HG03457 (cell line): ENCODE measurements at regions not wholly inside any gene's neighbourhood (a gene's known extent, or its start where the extent isn't known, plus 50 kb on each side); places are given as distances from the start of the nearest gene placed in this dataset.
"Not testable (repeated sequence)": the region's sequence is repeated elsewhere in the genome, so short reads cannot be mapped to it uniquely, and the experiment has no call there.

Experiments used
- ATAC-seq: cut with Tn5 transposase; IDR thresholded peaks from one replicate; pipeline ENCODE4 v1.9.1; 2021; ENCODE audit warnings: moderate number of reproducible peaks; ENCODE audit not compliant: unreplicated experiment

GRCh38 chr11:45413156-45413858, 127.2 kb upstream of the SYT13 start:
- no peak for ATAC-seq

GRCh38 chr11:45412521-45412920, 126.4 kb upstream of the SYT13 start:
- no peak for ATAC-seq

GRCh38 chr11:45412051-45412471, 125.9 kb upstream of the SYT13 start:
- no peak for ATAC-seq

DNA sequence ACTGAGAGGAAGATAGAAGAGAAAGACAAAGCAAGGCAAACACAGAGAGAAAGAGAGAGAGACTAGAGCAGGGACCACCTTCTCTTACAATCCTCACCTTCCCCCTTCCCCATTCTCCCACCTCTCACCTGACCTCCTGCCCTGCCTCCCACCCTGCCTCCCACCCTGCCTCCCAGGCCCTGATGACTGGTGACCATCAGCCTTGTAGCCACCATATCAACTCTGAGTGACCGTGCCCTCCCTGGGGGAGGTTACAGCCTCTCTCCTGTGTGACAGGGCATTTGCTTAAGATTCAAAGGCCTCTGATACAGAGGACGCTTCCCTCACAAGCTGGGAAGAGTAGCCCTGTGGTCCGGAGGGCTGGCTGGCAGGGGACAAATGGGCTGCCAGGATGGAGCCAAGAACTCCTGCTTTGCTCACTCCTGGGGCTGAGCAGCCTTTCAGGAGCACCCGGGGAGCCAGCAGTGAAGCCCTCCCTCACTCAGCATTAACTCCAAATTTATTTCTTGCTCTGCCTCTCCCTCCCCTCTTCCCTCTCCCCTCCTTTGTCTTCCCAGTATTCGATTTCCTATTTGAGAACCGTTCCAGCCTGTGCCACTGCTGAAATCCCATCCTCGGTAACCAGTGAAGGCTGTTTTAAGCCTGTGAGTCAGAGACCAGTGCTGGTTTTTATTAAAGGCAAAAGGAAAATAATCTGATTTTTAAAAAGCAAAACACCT, 125.2 kb upstream of the SYT13 start:
- ATAC-seq: no peak

DNA sequence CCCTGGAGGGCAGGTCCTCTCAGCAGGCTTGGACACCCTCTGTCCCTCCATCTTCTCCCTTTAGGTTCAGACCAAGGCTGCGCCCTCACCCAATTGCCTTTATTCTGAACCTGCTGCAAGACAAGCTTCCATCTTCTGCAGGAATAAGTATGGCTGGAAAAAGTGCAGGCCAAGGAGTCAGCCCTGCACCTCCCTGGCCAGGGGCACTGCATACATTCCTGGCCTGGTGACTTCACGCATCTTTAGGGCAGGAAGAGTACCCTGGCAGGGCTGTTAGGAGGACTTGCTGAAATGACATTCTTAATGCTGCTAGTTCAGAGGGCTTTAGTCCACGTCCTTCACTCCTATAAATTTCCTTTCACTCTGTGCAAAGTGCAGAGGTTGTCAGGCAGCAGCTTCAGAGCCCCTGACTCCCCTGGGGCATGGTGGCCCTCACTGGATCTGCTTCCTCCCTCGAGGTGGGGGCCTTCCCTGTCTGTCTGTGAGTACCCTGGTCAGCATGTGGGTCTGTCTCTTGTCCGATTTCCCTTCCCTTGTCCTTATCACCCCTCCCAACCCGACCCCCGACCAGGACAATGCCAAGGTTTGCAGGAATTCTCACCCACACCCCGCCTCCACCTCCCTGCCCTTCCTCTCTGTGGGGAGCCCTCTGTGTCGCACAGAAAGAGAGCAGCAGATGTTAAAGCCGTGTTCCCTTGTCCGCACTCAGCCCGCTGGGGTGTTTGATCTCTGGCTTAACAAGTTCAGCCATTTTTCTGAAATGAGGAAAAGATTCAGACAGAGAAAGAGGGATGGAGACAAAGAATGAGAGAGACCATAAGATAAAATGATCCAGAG, 124.5 kb upstream of the SYT13 start:
- ATAC-seq: no peak

GRCh38 chr11:45409587-45409986, 123.4 kb upstream of the SYT13 start:
- ATAC-seq: no peak

GRCh38 chr11:45407226-45407625, 121.1 kb upstream of the SYT13 start:
- ATAC-seq: no peak

DNA sequence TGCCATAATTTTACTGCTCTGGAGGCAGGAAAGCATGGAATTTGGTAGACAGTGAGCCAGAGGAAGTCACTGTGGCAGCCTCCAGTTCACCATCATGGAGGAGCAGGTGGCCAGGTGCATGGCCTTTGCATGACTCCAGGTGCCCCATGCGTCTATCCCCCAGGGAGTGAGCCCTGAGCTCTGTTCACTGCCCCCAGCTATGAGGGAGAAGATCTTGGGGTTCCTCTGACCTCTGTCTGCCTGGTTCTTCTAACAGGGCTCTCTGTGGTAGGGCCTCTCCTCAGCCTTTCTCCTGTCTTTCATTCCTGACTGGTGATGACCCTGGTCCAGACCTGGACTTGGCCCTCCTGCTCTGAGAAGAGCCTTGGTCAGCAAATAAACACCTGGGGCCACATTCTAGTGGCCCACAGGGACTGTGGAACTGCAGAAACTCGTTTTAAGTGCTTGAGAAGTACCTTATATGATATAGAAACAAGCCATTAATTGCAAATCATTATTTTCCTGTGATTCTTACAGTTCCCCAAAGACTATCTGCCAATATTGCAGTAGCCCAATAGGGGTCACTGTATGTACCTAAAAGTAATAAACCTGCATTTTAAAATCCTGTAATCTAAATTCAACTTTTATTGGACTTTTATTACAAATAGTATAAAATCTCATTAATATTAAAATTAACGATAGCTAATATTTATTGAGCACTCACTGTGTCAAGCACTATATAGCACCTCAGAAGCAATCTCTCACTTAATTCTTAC, 120.0 kb upstream of the SYT13 start:
- ATAC-seq: no peak

DNA sequence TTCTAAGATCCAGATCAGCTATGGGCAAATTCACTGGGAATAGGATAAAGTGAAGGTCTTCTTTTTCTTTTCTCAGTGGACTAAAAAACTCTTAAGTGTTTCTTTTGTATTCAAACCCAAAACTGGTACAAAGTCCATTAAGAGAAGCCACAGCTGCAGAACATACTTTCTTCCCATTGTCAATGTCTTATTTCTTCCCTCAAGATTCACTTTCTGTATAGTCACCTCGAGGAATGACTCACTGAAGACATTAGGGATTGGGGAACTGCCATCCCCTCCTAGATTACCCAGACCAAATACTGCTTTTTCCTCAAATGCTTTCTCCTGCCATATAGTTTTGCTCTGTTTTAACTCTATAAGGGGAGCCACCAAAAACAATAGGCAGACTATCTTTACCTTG, 117.4 kb upstream of the SYT13 start:
- not testable (repeated sequence) for ATAC-seq

GRCh38 chr11:45402049-45402630, 116.0 kb upstream of the SYT13 start:
- ATAC-seq: no peak

DNA sequence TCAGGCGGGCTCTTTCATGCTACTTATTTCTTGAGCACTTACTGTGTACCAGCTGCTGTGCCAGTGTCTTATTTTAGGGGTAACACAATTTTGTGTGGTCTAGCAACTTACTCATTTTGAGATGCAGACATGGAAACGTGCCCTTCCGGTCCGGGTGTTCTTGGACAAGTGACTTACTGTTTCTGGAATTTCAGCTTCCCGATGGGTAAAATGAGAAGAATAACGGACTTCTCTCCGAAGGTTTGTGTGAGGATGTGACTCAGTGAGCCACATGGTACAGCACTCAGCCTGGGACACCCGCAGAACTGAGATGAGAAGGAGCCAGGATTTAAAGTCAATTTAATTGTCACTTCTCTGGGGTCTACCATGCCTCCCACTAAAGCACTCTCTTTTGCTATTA, 114.5 kb upstream of the SYT13 start:
- no peak for ATAC-seq

- no peak for ATAC-seq
Measured at GRCh38 chr11:45399166-45399565, 113.0 kb upstream of the SYT13 start.

- ATAC-seq: no peak
Measured at GRCh38 chr11:45398325-45398724, 112.2 kb upstream of the SYT13 start.

GRCh38 chr11:45396394-45396793, 110.3 kb upstream of the SYT13 start:
- no peak for ATAC-seq

GRCh38 chr11:45395947-45396346, 109.8 kb upstream of the SYT13 start:
- no peak for ATAC-seq

DNA sequence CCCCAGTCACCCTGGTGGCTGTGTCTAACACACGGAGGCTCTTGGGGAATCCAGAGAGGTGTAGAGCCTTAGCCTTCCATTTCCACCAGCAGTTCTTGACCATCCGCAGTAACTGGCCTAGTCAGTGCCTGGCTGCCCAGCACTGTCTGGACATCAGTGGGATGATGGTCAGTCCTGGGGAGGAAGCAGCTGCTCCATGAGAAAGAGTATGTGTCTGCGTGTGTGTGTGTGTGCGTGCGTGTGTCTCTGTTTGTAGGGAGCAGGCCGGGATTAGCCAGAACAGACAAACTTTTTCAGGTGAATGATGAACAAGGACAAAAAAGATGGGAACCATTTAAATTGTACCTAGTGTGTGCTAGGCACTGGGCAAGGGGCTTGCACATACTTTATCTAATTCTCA, 109.3 kb upstream of the SYT13 start:
- ATAC-seq: no peak

DNA sequence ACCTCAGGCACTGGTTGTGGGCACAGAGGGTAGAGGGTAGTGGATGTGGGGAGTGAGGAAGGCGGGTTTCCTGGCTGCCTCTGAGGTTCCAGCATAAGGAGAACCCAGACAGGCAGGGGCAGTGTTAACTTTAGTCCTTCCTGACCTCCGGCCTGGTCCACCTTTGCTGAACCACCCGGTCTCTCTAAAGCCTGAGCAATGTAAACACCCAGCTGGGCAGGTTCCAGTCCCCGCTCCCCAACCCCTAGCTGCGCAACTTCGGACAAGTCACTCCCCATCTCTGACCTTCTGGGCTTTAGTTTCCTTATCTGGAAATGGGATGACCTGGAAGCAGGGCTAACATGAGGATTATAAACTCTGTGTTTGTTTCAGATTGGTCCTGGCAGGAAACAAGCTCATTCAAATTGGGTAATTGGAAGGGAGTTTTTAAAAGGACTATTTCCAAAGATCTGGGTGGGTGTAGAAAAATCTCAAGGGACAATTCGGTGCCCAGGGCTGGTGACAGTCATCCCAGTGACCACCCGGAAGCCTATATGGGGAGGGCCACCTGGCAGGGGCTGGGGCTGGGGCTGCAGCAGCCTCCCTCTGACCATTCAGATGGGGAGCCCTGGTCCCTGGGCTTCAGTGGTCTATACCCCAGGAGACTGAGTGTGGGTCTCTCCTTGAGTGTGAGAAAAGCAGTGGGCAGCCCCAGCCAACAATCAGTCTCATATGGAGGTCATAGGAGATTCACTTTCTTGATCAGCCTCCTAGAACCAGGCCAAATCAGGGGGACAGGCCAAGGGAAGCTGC, 108.3 kb upstream of the SYT13 start:
- no peak for ATAC-seq

DNA sequence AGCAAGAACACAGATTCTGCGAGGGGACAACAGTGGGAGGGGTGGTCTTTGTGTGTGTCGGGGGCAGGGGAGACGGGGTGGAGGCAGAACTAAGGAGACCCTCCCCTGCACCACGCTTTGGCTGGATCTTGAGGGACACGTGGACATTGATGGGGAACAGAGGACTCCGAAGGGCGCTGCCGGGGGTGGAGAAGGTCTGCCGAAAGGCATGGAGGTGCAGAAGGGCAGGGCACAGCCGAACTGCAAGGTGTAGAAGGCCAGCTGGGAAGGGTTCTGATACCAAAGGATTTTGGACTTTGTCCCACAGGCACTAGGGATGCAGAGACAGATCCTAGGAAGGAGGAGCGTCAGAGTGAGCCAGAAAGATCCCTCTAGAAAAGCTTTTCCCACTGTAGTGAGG, 107.7 kb upstream of the SYT13 start:
- ATAC-seq: no peak

- ATAC-seq: no peak
Measured at GRCh38 chr11:45393334-45393733, 107.2 kb upstream of the SYT13 start.

DNA sequence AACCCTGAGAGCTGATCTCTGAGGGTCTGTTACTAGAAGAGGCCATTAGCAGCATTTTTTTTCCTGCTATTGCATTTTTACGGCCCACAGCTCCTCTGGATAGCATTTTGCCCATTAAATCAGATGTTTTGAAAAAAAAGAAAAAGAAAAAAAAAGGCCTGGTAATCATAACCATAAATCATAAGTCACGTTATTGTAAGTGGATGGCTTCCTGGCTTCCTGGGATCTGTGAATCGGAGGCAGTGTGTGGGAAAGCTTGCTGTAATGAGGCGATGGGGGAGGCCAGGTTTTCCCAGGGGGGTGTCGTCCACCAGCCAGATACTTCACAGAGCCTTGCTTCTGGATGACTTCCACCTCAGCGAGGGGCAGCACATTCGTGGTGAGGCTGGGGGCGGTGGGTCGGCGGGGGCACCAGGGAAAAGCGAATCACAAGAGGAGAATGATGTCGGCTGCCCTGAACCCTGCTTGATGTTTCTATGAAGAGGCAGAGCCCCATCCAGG, 106.5 kb upstream of the SYT13 start:
- ATAC-seq: no peak
